GM18499 (cell line): ENCODE measurements at regions not wholly inside any gene's neighbourhood (a gene's known extent, or its start where the extent isn't known, plus 50 kb on each side); places are given as distances from the start of the nearest gene placed in this dataset.

Experiments
- ATAC-seq: cut with Tn5 transposase; IDR thresholded peaks from one replicate; pipeline ENCODE4 v1.9.1; 2021; ENCODE audit warnings: moderate number of reproducible peaks; ENCODE audit not compliant: insufficient read depth, unreplicated experiment

- no peak for ATAC-seq
Measured at GRCh38 chr18:25815659-25816058, 274.8 kb downstream of the SS18 start.

DNA sequence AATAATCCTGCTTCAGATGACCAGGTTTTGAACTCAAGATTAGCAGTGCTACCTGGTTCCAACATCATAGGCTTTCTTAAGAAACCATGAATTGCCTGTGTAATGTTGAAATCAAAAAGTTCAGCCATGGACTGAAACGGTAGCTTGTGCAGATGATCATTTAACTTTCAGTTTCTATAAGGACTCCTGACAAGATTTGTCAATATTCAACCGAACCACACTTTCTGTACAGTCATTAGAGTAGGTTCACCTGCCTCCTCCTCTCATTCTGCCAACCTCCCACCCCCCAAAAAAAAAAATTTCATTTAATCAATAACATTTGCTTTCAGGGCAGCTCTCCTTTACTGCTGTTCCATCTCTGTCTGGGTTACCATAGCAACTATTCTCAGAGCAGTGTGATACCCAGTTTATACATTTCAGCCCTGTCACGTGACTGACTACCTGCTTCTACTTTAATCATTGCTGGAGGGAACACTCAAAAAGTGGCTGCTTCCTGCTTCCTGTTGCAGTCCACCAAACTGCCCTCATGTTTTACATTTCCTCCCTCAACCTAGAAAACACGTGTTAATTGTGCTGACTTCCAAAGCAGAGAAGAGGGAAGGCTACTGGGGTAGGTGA lies 275.5 kb downstream of the SS18 start:
- peak; percentile 72 for ATAC-seq

DNA sequence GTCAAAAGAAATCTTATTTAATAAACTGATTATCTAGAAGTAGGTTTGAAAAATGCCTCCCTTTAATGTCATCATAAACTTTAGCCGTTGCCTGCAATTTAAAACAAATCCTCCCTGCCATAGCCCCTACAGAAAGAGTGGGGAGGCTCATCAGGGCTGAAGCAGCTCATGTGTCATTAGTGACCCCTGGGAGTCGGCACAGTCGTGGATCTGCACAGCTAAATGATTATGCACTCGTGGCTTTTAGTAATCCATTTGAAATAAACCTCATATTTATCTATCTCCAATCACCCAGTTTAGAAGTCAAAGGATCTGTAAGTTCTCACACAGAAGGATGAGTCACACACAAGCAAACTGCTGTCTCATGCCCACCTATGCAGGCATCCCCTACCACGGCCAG lies 277.3 kb downstream of the SS18 start:
- ATAC-seq, result no peak

DNA sequence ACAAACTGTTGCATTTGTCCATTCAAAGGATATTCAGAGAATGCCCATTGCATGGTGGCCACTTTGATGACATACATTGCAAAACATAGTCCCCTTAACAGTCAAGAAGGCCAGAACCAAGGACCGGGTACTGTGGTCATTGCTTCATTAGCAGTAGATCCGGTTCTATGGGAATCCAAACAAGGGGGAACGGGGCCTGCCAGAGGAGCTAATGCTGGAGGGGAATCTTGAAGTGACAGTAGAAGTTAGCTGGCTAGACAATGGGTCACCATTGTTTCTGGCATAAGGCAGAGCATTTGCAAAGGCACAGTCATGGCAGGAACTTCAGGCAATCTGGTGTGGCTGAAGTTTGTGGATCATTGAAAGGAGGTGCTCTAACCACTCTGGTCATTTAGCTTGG lies 279.7 kb downstream of the SS18 start:
- no peak for ATAC-seq

- ATAC-seq, result no peak
Measured at GRCh38 chr18:25805939-25806338, 284.5 kb downstream of the SS18 start.

DNA sequence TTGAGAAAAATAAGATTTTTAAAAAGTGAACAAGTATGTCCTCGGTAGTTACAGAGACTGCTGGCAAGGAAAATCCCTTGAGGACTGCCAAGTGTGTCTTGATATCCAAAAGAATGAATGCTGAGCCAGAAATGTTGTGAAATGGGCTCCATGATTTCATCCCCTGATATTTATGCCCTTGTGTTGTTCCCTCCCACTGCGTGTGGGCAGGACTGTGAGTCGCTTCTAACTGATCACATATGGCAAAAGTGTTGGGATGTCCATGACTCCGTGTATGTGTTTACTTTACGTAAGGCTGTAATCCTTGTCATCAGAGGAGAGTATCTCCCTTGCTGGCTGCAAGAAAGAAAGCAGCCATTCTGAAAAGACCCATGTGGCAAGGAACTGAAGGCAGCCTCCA lies 285.1 kb downstream of the SS18 start:
- no peak for ATAC-seq

DNA sequence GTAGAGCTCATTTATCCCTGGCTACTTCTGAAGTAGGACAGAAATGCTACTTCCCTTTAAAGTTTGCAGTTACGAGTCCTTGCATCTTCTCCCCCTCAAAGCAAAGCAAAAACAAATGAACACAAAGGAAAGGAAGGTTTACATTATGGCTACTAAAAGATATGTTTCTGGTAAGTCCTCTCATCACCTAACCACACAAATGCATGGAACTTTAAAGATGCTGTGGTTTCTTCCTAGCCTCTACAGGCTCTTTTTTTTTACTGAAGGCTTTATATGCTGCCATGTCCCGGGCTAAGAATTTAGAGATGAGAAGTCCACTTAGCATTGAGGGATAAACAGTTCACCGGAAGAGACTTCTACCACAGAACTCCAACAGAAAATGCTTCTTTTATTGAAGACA lies 291.2 kb downstream of the SS18 start:
- ATAC-seq, result no peak

GRCh38 chr18:25798046-25798445 lies 292.4 kb downstream of the SS18 start:
- ATAC-seq, result no peak

GRCh38 chr18:25795213-25795612 lies 295.2 kb downstream of the SS18 start:
- ATAC-seq, result no peak

- no peak for ATAC-seq
Measured at GRCh38 chr18:25787276-25787675, 303.1 kb downstream of the SS18 start.

GRCh38 chr18:25786758-25787157 lies 303.7 kb downstream of the SS18 start:
- no peak for ATAC-seq

DNA sequence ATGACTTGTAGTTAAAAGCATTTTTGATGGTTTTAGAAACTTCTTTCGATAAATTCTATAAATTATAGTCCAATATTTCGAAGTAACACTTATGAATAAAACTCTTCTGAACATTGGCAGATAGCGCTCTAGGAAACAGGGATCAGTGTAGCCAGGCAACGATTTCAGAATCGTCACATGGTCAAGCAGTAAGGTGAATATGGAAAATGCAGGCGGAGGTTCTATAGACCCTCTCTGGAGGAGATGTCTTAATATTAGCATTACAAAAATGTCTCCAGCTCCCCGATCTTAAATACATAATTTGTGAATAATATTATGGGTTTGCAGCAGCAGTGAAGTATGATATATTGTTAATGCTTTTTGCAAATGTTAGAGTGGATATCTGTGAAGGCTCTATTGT lies 310.3 kb downstream of the SS18 start:
- ATAC-seq, result no peak

DNA sequence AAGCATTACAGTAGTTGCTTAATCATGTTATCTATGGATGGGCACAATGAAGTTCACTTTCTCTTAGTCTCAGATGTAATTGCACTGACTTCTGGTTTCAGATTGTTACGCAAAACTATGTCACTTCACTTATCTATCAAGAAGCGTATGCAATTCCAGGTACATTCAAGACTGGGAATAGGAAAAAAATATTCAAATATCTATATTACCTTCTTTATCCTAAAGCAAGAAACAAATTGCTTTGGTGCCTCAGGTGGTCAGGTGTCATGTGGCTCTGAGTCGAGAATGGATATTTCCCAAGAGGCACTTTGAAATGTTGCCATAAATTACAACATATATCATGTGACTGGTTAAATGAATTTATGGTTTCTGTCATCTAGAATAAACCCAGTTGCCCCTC lies 318.6 kb downstream of the SS18 start:
- ATAC-seq, result no peak

DNA sequence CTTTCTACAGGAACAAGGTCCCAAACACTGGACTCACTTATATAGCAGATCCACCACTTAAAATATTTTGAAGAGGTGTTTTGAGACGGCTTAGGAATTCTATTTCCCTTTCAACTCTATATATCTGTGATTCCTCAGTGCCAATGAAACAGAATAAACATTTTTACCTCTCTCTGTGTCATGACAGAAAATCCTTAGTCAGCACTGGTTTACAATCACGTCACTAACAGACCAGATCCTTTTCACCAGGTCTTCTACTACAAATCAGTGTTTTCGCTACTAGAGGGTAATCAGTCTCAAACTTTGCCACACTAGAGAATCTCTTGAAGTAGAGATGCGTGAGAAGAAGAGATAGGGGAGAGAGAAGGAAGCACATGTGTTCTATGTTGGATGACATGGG lies 325.6 kb downstream of the SS18 start:
- no peak for ATAC-seq

DNA sequence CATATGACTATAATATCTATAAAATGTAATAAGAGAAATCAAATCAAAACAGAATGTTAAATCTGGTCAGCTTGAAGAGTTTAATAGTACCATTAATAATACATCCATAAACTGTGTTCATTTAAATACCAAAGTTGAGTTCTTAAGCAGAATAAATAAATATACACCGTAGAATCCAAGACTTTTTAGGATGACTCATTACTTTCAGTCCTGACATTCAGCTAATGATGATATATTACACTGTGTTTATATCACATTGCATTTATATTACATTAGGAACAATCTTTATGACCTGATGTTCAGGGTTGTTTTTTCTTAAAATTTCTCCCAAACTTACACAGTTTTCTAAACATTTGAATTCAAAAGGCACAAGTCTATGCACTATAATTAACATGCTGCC lies 331.3 kb downstream of the SS18 start:
- ATAC-seq, result no peak

DNA sequence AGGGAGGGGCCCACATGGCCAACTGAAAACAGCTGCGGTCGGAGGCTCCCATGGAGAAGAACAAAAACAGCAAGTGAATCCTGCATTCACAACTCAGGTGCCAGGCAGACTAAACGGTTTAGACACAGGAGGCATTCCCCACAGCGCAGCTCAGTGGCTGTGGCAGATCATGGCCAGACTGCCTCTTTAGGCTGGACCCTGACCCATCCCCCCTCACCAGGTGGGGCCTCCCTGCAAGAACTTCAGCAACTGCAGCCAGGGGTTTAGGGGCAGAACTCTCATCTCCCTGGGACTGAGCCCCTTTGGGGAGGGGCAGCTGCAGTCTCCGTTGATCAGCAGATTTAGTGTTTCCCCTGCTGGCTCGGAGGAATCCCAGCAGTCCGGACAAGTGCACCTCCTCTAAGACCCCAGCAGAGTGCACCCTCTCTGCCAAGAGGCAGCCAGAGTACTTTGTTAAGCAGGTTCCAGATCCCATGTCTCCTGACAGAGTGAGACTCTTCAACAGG lies 346.7 kb downstream of the SS18 start:
- no peak for ATAC-seq

DNA sequence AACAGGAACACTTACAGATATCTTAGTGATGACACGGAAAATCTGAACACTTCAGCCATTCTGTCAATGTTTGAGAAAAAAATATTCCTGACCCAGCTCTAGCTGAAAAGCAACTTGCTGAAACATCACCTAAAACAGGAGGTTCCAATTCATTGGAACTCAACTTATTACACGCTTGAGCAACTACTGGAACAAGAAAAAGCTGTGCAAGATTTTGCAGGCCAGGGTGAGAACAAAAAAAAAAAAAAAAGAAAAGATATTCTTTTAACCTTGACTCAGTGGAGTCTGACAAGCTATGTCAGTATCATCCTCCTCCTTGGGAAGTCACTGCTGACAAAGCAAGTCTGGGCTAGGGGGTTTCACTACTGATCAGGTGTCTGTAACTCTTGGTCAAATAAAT lies 351.0 kb downstream of the SS18 start:
- no peak for ATAC-seq

GRCh38 chr18:25737710-25738311 lies 352.6 kb downstream of the SS18 start:
- no peak for ATAC-seq

DNA sequence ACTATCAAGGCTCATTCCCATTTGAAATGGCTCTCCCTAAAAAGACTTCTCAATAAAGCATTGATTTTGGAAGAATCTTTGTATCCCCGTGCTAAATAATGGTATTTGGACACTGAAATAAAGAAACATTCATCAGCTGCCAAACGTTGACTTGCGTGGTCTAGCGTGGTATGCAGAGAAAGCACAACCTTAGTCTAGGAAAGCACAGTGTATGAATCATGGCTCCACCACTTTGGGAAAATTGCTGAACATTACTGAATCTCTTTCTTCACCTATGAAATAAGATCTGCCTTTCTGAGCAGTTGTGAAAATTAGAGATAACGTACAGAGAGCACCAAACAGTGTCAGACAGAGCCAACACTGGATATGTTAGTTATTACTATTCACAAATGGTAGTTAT lies 353.9 kb downstream of the SS18 start:
- ATAC-seq, result no peak

DNA sequence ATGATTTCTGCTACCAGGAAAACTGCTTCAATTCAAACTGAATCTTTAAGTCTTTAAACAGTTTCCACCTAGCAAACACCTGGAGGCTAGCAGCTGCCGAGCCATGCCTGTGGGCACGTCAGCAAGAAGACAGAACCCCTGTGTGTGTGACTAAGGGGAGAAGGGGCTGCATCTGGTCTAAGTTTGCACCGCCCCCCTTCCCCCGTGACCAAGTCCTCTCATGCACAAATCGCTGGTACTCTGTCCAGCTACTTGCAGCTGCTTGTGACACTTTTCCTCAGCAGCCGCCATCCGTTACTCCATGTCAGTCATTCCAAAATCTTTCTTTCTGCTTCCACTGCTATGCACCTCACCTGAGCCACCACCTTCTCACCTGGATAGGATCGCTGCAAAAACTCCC lies 355.0 kb downstream of the SS18 start:
- no peak for ATAC-seq

- no peak for ATAC-seq
Measured at GRCh38 chr18:25734336-25734735, 356.1 kb downstream of the SS18 start.

DNA sequence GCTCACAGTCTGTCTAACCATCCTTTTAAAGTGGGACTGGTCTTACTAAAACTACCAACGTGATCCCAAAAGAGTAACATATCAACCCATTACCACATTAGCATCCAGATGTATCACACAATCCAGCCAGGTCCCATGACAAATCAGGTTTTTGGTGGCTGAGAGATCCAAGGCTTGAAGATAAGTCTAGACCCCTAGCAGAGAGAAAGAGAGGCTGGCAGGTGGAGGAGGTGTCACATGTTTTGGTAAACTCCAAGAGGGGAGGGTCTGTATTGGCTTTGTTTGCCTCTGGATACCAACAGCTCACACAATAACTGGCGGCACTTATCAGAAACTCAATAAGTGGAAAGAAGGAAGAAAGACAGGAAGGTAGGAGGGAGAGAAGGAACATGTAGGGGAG lies 357.6 kb downstream of the SS18 start:
- no peak for ATAC-seq
